ENCODE measurements at regions not wholly inside any gene's neighbourhood (a gene's known extent, or its start where the extent isn't known, plus 50 kb on each side); places are given as distances from the start of the nearest gene placed in this dataset.

- no peak overlapping the region for H3K27ac Mint-ChIP-seq (ENCODE audit: unreplicated experiment)
- peaks cover 8% of the 10 kb centered on the region for H3K4me1 Mint-ChIP-seq (ENCODE audit: low read depth, unreplicated experiment)
- TF ChIP-seq CTCF (IDR thresholded peaks at IDR 0.05; ENCODE audit: partially characterized antibody, unreplicated experiment) = no peak
- H3K9me3 Mint-ChIP-seq (ENCODE audit: unreplicated experiment) = peaks cover 2% of the 10 kb centered on the region
- no peak overlapping the region for H3K4me3 Mint-ChIP-seq (ENCODE audit: unreplicated experiment)
- no peak for DNase-seq
- H3K36me3 Mint-ChIP-seq (ENCODE audit: unreplicated experiment) = no peaks in the 10 kb centered on the region
- peaks cover 2% of the 10 kb centered on the region for H3K27me3 Mint-ChIP-seq (ENCODE audit: unreplicated experiment)
These were observed 422.1 kb downstream of the LRRIQ3 start for GRCh38 chr1:73775896-73776295.

- Mint-ChIP-seq H3K36me3 (ENCODE audit: unreplicated experiment) (no peaks in the 10 kb centered on the region), H3K4me1 (ENCODE audit: low read depth, unreplicated experiment) (no peaks in the 10 kb centered on the region), H3K9me3 (ENCODE audit: unreplicated experiment) (no peaks in the 10 kb centered on the region), H3K27ac (ENCODE audit: unreplicated experiment) (no peak overlapping the region), H3K4me3 (ENCODE audit: unreplicated experiment) (no peak overlapping the region), H3K27me3 (ENCODE audit: unreplicated experiment) (peaks cover 2% of the 10 kb centered on the region)
- TF ChIP-seq CTCF (IDR thresholded peaks at IDR 0.05; ENCODE audit: partially characterized antibody, unreplicated experiment) = no peak
- no peak for DNase-seq
These were observed 425.0 kb downstream of the LRRIQ3 start for GRCh38 chr1:73772941-73773340.

GRCh38 chr1:73771396-73771795 is 426.6 kb downstream of the LRRIQ3 start:
- Mint-ChIP-seq H3K4me3 (ENCODE audit: unreplicated experiment) (no peak overlapping the region), H3K27me3 (ENCODE audit: unreplicated experiment) (peaks cover 2% of the 10 kb centered on the region), H3K4me1 (ENCODE audit: low read depth, unreplicated experiment) (no peaks in the 10 kb centered on the region), H3K27ac (ENCODE audit: unreplicated experiment) (no peak overlapping the region), H3K36me3 (ENCODE audit: unreplicated experiment) (no peaks in the 10 kb centered on the region), H3K9me3 (ENCODE audit: unreplicated experiment) (no peaks in the 10 kb centered on the region)
- no peak for DNase-seq
- no peak for TF ChIP-seq CTCF (IDR thresholded peaks at IDR 0.05; ENCODE audit: partially characterized antibody, unreplicated experiment)

GRCh38 chr1:73770109-73770905 is 427.7 kb downstream of the LRRIQ3 start:
- no peak for DNase-seq
- Mint-ChIP-seq H3K27me3 (ENCODE audit: unreplicated experiment) (peaks cover 2% of the 10 kb centered on the region), H3K4me3 (ENCODE audit: unreplicated experiment) (no peak overlapping the region), H3K36me3 (ENCODE audit: unreplicated experiment) (no peaks in the 10 kb centered on the region), H3K4me1 (ENCODE audit: low read depth, unreplicated experiment) (no peaks in the 10 kb centered on the region), H3K9me3 (ENCODE audit: unreplicated experiment) (no peaks in the 10 kb centered on the region), H3K27ac (ENCODE audit: unreplicated experiment) (no peak overlapping the region)
- TF ChIP-seq CTCF (IDR thresholded peaks at IDR 0.05; ENCODE audit: partially characterized antibody, unreplicated experiment) = no peak

- no peaks in the 10 kb centered on the region for H3K4me1 Mint-ChIP-seq (ENCODE audit: low read depth, unreplicated experiment)
- DNase-seq = no peak
- no peak for TF ChIP-seq CTCF (IDR thresholded peaks at IDR 0.05; ENCODE audit: partially characterized antibody, unreplicated experiment)
- H3K27ac Mint-ChIP-seq (ENCODE audit: unreplicated experiment) = no peak overlapping the region
- H3K36me3 Mint-ChIP-seq (ENCODE audit: unreplicated experiment) = no peaks in the 10 kb centered on the region
- H3K27me3 Mint-ChIP-seq (ENCODE audit: unreplicated experiment) = peaks cover 2% of the 10 kb centered on the region
- H3K9me3 Mint-ChIP-seq (ENCODE audit: unreplicated experiment) = no peaks in the 10 kb centered on the region
- H3K4me3 Mint-ChIP-seq (ENCODE audit: unreplicated experiment) = no peak overlapping the region
These were observed 431.1 kb downstream of the LRRIQ3 start for GRCh38 chr1:73766786-73767348.

All from glutamatergic neuron (in vitro differentiated cells).